ENCODE measurements at regions not wholly inside any gene's neighbourhood (a gene's known extent, or its start where the extent isn't known, plus 50 kb on each side); places are given as distances from the start of the nearest gene placed in this dataset.

- DNase-seq (ENCODE audit: low spot score) = no peak
Measured at GRCh38 chr14:51188566-51189185, 51.4 kb upstream of the TMX1 start.

GRCh38 chr14:51189600-51190376 is 50.3 kb upstream of the TMX1 start:
- TF ChIP-seq CTCF (IDR thresholded peaks at IDR 0.05) = no peak
- Histone ChIP-seq H3K27ac (no peak overlapping the region), H3K4me3 (no peak overlapping the region)
- DNase-seq (ENCODE audit: low spot score) = no peak

More at GRCh38 chr14:51188566-51189185, 51.4 kb upstream of the TMX1 start:
- no peak overlapping the region for H3K27ac ChIP-seq
- no peak for TF ChIP-seq CTCF (IDR thresholded peaks at IDR 0.05)
- H3K4me3 ChIP-seq = no peak overlapping the region

Data from coronary artery (tissue), 2 donors.